Gastroesophageal sphincter (tissue), 4 donors: ENCODE measurements at regions not wholly inside any gene's neighbourhood (a gene's known extent, or its start where the extent isn't known, plus 50 kb on each side); places are given as distances from the start of the nearest gene placed in this dataset.

Experiments used
- ATAC-seq: fragments of 150-250 bp; one replicate; pipeline ENCODE4 v1.9.1; 2016; ENCODE audit warnings: mild to moderate bottlenecking, moderate library complexity
- H3K27ac ChIP-seq, 4 donors: fragments of 200-600 bp; sonication (generic) in 3 of 4; 1 replicate in 3 of 4; 2 replicates in 1 of 4; pipeline ENCODE4 v1.5.1; 2016 to 2019
- H3K27me3 ChIP-seq: fragments of 200-600 bp; sonication (generic); one replicate; pipeline ENCODE4 v1.5.1; 2019
- H3K36me3 ChIP-seq, 2 donors: fragments of 200-600 bp; sonication (generic); one replicate each; pipeline ENCODE4 v1.5.1; 2019; ENCODE audit warnings: control low read depth in 1 of 2
- H3K4me1 ChIP-seq, 3 donors: fragments of 200-600 bp; sonication (generic); 1 replicate in 2 of 3; 2 replicates in 1 of 3; pipeline ENCODE4 v1.5.1; 2016 to 2019; ENCODE audit warnings: control low read depth in 2 of 3
- H3K4me3 ChIP-seq, 2 donors: fragments of 200-600 bp; sonication (generic); one replicate each; pipeline ENCODE4 v1.5.1; 2019; ENCODE audit warnings: mild to moderate bottlenecking in 1 of 2, moderate library complexity in 1 of 2
- H3K9me3 ChIP-seq, 3 donors: fragments of 200-600 bp; sonication (generic); one replicate each; pipeline ENCODE4 v1.5.1; 2017 to 2019; ENCODE audit warnings: control low read depth in 2 of 3
- CTCF ChIP-seq, 4 experiments: fragments of 200-600 bp in 2 of 4; fragments of 450-650 bp in 2 of 4; sonication (generic) in 1 of 4; IDR thresholded peaks; one replicate each; pipeline ENCODE4 v1.5.1; 2017 to 2019; ENCODE audit warnings: antibody characterized with exemption in 4 of 4, mild to moderate bottlenecking in 2 of 4, moderate library complexity in 2 of 4
- EP300 ChIP-seq: sonication (generic); formaldehyde crosslinking; IDR thresholded peaks from one replicate; pipeline ENCODE4 v1.6.1; 2017; ENCODE audit warnings: antibody characterized with exemption, mild to moderate bottlenecking
- POLR2A ChIP-seq, 2 donors: fragments of 450-650 bp; IDR thresholded peaks; one replicate each; pipeline ENCODE4 v1.6.1; 2017; ENCODE audit warnings: antibody characterized with exemption in 2 of 2, mild to moderate bottlenecking in 2 of 2, moderate library complexity in 1 of 2
- POLR2AphosphoS5 ChIP-seq: sonication (generic); formaldehyde crosslinking; IDR thresholded peaks from one replicate; pipeline ENCODE4 v1.6.1; 2017; ENCODE audit warnings: antibody characterized with exemption
- WGBS, 2 donors: methylation state at CpG; one replicate each; pipeline ENCODE4 v1.1.5; 2018; ENCODE audit warnings: low coverage in 1 of 2; 5-methylcytosine and 5-hydroxymethylcytosine counted together

DNA sequence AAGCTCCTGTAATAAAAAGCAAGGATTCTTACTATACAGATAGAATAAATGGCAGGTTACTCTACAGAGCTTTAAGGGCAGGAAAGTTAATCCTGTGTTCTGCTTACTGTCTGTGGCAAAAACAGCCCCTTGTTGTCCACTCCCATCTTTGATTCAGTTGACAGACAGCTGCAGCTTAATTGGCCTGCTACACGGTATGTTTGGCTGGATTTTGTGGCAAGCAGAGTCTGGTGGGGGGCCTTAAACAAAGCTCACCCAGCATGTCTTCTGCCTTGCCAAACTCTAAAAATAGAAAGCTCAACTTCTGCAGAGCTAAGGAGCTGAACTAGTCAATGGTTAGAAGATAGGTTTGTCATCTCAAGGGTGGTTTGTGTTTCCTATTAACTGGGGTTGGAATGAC is 407.2 kb downstream of the HLX start:
- H3K4me1 ChIP-seq: peaks cover 0 to 2% (median 0%) of the 10 kb centered on the region in 3 donors
- no peaks in the 10 kb centered on the region for H3K36me3 ChIP-seq
- no peaks in the 10 kb centered on the region for H3K27me3 ChIP-seq
- TF ChIP-seq EP300 (no peak), POLR2AphosphoS5 (no peak), POLR2A (IDR thresholded peaks at IDR 0.05) (no peak), CTCF (IDR thresholded peaks at IDR 0.05) (no peak)
- H3K27ac ChIP-seq: no peak overlapping the region
- H3K4me3 ChIP-seq: no peak overlapping the region
- no peaks in the 10 kb centered on the region for H3K9me3 ChIP-seq
- no CpG with 5 or more reads among the region's 1 CpG for WGBS, 2 donors
- ATAC-seq: no peak

DNA sequence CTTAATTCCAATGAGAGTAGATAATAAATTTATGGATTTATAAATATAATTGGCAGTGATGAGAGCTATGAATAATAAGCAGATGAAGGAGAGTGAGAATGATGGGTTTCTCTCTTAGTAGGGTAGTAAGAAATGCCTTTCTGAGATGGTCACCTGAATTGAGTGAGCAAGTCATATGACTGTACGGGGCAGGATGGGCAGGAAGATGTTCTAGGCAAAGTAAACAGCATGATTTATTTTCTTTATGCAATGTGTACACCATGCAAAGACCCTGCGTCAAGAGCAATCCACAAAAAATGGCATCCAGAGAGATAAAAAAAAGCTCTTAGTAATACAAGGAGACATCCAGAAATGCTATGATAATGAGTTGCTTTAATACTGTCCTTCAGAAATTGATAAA is 409.9 kb downstream of the HLX start:
- Histone ChIP-seq H3K4me3 (no peak overlapping the region), H3K4me1 (peaks cover 0 to 2% (median 0%) of the 10 kb centered on the region in 3 donors), H3K27me3 (no peaks in the 10 kb centered on the region), H3K36me3 (no peaks in the 10 kb centered on the region), H3K27ac (no peak overlapping the region), H3K9me3 (no peaks in the 10 kb centered on the region)
- ATAC-seq: no peak
- TF ChIP-seq POLR2A (IDR thresholded peaks at IDR 0.05) (no peak), CTCF (IDR thresholded peaks at IDR 0.05) (no peak), POLR2AphosphoS5 (no peak), EP300 (no peak)
- WGBS, 2 donors: 77 to 96% methylated on average over 2 of the region's 2 CpGs

DNA sequence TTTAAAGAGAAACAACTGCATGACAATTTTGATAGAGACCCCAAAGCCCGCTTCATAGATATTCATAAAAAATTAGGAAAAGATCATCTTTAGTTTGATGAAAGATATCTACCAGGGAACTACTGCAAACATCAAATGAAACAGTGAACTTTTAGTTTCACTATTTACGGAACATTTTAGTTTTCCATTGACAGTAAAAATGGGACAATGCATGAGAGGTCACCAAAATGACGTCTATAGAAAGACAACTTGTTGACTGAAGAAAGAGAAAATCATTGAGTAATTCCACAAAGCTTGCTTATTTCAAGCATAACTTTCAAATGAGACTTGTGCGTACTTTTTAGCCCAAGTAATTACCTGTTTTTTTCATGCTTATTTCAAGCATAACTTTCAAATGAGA is 411.4 kb downstream of the HLX start:
- TF ChIP-seq POLR2A (IDR thresholded peaks at IDR 0.05) (no peak), CTCF (IDR thresholded peaks at IDR 0.05) (no peak), POLR2AphosphoS5 (no peak), EP300 (no peak)
- H3K27me3 ChIP-seq: no peaks in the 10 kb centered on the region
- no peak overlapping the region for H3K27ac ChIP-seq
- peaks cover 0 to 2% (median 0%) of the 10 kb centered on the region in 3 donors for H3K4me1 ChIP-seq
- ATAC-seq: no peak
- no peaks in the 10 kb centered on the region for H3K9me3 ChIP-seq
- H3K36me3 ChIP-seq: no peaks in the 10 kb centered on the region
- WGBS, 2 donors: 70 to 80% methylated on average over 4 of the region's 4 CpGs
- H3K4me3 ChIP-seq: no peak overlapping the region

- no peaks in the 10 kb centered on the region for H3K9me3 ChIP-seq
- H3K27me3 ChIP-seq: no peaks in the 10 kb centered on the region
- no peak overlapping the region for H3K27ac ChIP-seq
- no peak for ATAC-seq
- no peaks in the 10 kb centered on the region for H3K36me3 ChIP-seq
- WGBS, 2 donors: 56 to 67% methylated on average over 5 of the region's 5 CpGs
- no peak overlapping the region for H3K4me3 ChIP-seq
- TF ChIP-seq POLR2A (IDR thresholded peaks at IDR 0.05) (no peak), EP300 (no peak), POLR2AphosphoS5 (no peak), CTCF (IDR thresholded peaks at IDR 0.05) (no peak)
- peaks cover 0 to 2% (median 0%) of the 10 kb centered on the region in 3 donors for H3K4me1 ChIP-seq
Measured at GRCh38 chr1:221291113-221291512, 411.9 kb downstream of the HLX start.

DNA sequence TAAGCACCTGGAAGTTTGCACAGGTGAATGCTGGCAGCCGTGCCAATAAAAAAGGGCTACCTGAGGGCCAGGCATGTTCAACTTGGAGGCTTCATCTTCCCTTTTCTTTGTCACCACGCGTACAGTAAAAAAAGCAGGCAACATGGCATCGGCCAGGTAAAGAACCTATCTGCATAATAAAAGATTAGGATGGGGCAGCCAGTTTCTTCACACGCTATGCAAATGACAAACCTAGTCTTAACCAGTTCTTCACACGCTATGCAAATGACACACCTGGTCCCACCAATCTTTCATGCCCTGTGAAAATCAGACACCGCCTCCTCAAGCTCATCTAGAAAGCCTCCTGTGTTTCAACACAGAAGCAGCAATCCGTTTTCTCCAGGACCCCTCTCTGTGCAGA is 413.4 kb downstream of the HLX start:
- Histone ChIP-seq H3K9me3 (no peaks in the 10 kb centered on the region), H3K36me3 (no peaks in the 10 kb centered on the region), H3K4me1 (no peaks in the 10 kb centered on the region), H3K27ac (no peak overlapping the region), H3K27me3 (no peaks in the 10 kb centered on the region), H3K4me3 (no peak overlapping the region)
- ATAC-seq: no peak
- no peak for TF ChIP-seq CTCF (IDR thresholded peaks at IDR 0.05)
- TF ChIP-seq EP300: no peak
- no peak for TF ChIP-seq POLR2A (IDR thresholded peaks at IDR 0.05)
- WGBS, 2 donors: 86 to 88% methylated on average over 7 to 8 of the region's 8 CpGs
